GM12878 (cell line): ENCODE measurements at regions not wholly inside any gene's neighbourhood (a gene's known extent, or its start where the extent isn't known, plus 50 kb on each side); places are given as distances from the start of the nearest gene placed in this dataset.

ENCODE experiments used
- CHD2 ChIP-seq: IDR thresholded peaks from 2 replicates; pipeline ENCODE4 v1.6.1; 2011; ENCODE audit warnings: low read depth, low read length, improper control_type of control experiment, borderline replicate concordance
- KAT2A ChIP-seq: conservative IDR thresholded peaks from 2 replicates; pipeline ENCODE4 v1.6.1; 2011; ENCODE audit warnings: low read depth, low read length; ENCODE audit not compliant: control insufficient read depth
- PAX8 ChIP-seq: fragments of 450-650 bp; IDR thresholded peaks from 2 replicates; pipeline ENCODE4 v1.6.1; 2017; ENCODE audit warnings: mild to moderate bottlenecking, moderate library complexity
- RAD21 ChIP-seq: IDR thresholded peaks from 2 replicates; pipeline ENCODE4 v1.6.1; 2011; ENCODE audit warnings: mild to moderate bottlenecking, low read depth, low read length, moderate library complexity; ENCODE audit not compliant: insufficient read depth
- SMC3 ChIP-seq: IDR thresholded peaks from 2 replicates; pipeline ENCODE4 v1.6.1; 2011; ENCODE audit warnings: low read length, improper control_type of control experiment, borderline replicate concordance
- SPI1 ChIP-seq: IDR thresholded peaks from 2 replicates; pipeline ENCODE4 v1.6.1; 2011; ENCODE audit warnings: low read depth, mild to moderate bottlenecking, low read length, moderate library complexity, borderline replicate concordance; ENCODE audit not compliant: insufficient read depth
- TARDBP ChIP-seq: IDR thresholded peaks from 2 replicates; pipeline ENCODE4 v1.6.1; 2016; ENCODE audit warnings: borderline replicate concordance
- ZNF274 ChIP-seq: IDR thresholded peaks from one replicate; pipeline ENCODE4 v1.8.0; 2011; ENCODE audit not compliant: insufficient read length, insufficient read depth
- ZSCAN29 ChIP-seq: fragments of 450-650 bp; IDR thresholded peaks from 2 replicates; pipeline ENCODE4 v1.6.1; 2017; ENCODE audit warnings: mild to moderate bottlenecking, moderate library complexity
- TF ChIP-seq, protein P1 (sequence below), 3 experiments: IDR thresholded peaks in 2 of 3; conservative IDR thresholded peaks in 1 of 3; 2 replicates each; pipeline ENCODE4 v1.5.1; 2011; ENCODE audit warnings: low read depth in 3 of 3, low read length in 3 of 3, mild to moderate bottlenecking in 3 of 3, control low read depth in 2 of 3, moderate library complexity in 2 of 3, inconsistent platforms in 1 of 3, mixed read lengths in 1 of 3; ENCODE audit not compliant: control insufficient read depth in 2 of 3, insufficient read depth in 1 of 3; ENCODE audit errors: extremely low read depth in 1 of 3
- TF ChIP-seq, protein P2 (sequence below): IDR thresholded peaks from 2 replicates; pipeline ENCODE4 v1.6.1; 2011; ENCODE audit warnings: low read depth, mild to moderate bottlenecking, low read length, moderate library complexity, borderline replicate concordance; ENCODE audit errors: extremely low read depth

DNA sequence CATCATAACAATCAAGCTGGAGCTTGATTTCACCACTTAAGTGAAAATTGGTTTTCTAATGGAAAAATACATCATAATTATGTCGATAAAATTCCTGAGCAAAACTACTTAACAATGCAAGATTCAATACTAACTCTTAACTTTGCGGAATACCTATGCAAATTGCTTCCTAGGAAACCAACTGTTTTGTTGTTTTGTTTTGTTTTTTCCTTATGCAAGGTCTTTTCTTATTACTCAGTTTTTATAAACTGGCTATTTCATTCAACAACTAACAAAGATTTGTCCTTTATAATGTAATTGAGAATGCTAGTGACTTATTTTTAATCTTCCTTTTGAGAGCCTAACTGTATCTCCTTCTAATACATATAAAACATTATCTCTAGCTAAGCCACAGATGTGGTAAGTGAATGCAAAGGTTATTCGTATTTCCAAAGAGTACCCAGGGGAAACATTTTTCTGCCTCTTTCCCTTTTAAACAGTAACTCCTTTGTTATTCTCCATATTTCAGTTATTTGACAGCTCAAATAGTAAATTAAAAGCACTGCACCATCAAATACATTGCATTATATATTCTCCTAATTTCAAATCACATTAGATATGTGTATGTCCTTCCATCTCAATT lies 609.4 kb downstream of the SLCO4C1 start:
- TF ChIP-seq ZSCAN29: no peak
- TF ChIP-seq, protein P1, sequence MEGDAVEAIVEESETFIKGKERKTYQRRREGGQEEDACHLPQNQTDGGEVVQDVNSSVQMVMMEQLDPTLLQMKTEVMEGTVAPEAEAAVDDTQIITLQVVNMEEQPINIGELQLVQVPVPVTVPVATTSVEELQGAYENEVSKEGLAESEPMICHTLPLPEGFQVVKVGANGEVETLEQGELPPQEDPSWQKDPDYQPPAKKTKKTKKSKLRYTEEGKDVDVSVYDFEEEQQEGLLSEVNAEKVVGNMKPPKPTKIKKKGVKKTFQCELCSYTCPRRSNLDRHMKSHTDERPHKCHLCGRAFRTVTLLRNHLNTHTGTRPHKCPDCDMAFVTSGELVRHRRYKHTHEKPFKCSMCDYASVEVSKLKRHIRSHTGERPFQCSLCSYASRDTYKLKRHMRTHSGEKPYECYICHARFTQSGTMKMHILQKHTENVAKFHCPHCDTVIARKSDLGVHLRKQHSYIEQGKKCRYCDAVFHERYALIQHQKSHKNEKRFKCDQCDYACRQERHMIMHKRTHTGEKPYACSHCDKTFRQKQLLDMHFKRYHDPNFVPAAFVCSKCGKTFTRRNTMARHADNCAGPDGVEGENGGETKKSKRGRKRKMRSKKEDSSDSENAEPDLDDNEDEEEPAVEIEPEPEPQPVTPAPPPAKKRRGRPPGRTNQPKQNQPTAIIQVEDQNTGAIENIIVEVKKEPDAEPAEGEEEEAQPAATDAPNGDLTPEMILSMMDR (IDR thresholded peaks at IDR 0.05 in 2 of 3, conservative IDR thresholded peaks at IDR 0.05 in 1 of 3; ENCODE audit: control insufficient read depth in 2 of 3, extremely low read depth in 1 of 3, insufficient read depth in 1 of 3, low read depth in 3 of 3, low read length in 3 of 3): no peak
- no peak for TF ChIP-seq PAX8
- no peak for TF ChIP-seq SPI1
- TF ChIP-seq CHD2: no peak
- TF ChIP-seq TARDBP: no peak
- TF ChIP-seq RAD21: no peak
- TF ChIP-seq SMC3: no peak
- no peak for TF ChIP-seq KAT2A
- TF ChIP-seq ZNF274: no peak
- TF ChIP-seq, protein P2, sequence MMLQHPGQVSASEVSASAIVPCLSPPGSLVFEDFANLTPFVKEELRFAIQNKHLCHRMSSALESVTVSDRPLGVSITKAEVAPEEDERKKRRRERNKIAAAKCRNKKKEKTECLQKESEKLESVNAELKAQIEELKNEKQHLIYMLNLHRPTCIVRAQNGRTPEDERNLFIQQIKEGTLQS: no peak
